PC-9 (cell line): ENCODE measurements at regions not wholly inside any gene's neighbourhood (a gene's known extent, or its start where the extent isn't known, plus 50 kb on each side); places are given as distances from the start of the nearest gene placed in this dataset.

ENCODE experiments used
- BruUV-seq: library from RNA; stranded (reverse); fragments of 400-500 nt; replicated peaks from 2 replicates; lab custom pipeline; 2021; lab: Mats Ljungman, UMichigan
- CTCF ChIA-PET: fragments of 300-600 bp; sonication (Branson Sonifier 250); formaldehyde crosslinking; loops from one replicate; lab custom pipeline; 2022; ENCODE audit warnings: antibody characterized with exemption; lab: Charles Lee
- POLR2A ChIA-PET: fragments of 300-600 bp; sonication (Branson Sonifier 250); formaldehyde crosslinking; loops from one replicate; lab custom pipeline; 2022; ENCODE audit warnings: antibody characterized with exemption; ENCODE audit not compliant: unreplicated experiment; lab: Charles Lee
- DNase-seq, 2 experiments: peaks; one replicate each; pipeline versions ENCODE4 v3.0.0 to v3.0.0-alpha.2; 2015 to 2022; ENCODE audit warnings: mixed read lengths in 1 of 2
- H2AFZ ChIP-seq: fragments of 200-600 bp; sonication (generic); 2 replicates; pipeline ENCODE4 v1.8.1; 2017; ENCODE audit warnings: antibody characterized with exemption
- H3F3A ChIP-seq: fragments of 200-600 bp; sonication (generic); 2 replicates; pipeline ENCODE4 v1.8.1; 2017; ENCODE audit warnings: antibody characterized with exemption, mild to moderate bottlenecking, low read depth; ENCODE audit not compliant: insufficient read depth
- H3K27ac ChIP-seq: fragments of 200-600 bp; sonication (generic); 2 replicates; pipeline ENCODE4 v1.6.1; 2016; ENCODE audit warnings: mixed run types
- H3K27me3 ChIP-seq: fragments of 200-600 bp; sonication (generic); 2 replicates; pipeline ENCODE4 v1.6.1; 2016; ENCODE audit warnings: low read depth, mixed run types; ENCODE audit not compliant: insufficient read depth
- H3K36me3 ChIP-seq: fragments of 200-600 bp; sonication (generic); 2 replicates; pipeline ENCODE4 v1.6.1; 2016; ENCODE audit warnings: low read depth, mixed run types
- H3K4me1 ChIP-seq: fragments of 200-600 bp; sonication (generic); replicated peaks from 2 replicates; pipeline ENCODE4 v1.6.1; 2016; ENCODE audit warnings: mixed run types; ENCODE audit not compliant: insufficient read depth
- H3K4me2 ChIP-seq: fragments of 200-600 bp; sonication (generic); 2 replicates; pipeline ENCODE4 v1.6.1; 2017; ENCODE audit warnings: mixed run types
- H3K4me3 ChIP-seq: fragments of 200-600 bp; sonication (generic); 2 replicates; pipeline ENCODE4 v1.6.1; 2016; ENCODE audit warnings: mixed run types
- H3K79me2 ChIP-seq: fragments of 200-600 bp; sonication (generic); 2 replicates; pipeline ENCODE4 v1.6.1; 2017; ENCODE audit warnings: low read depth, mixed run types
- H3K9me2 ChIP-seq: fragments of 200-600 bp; sonication (generic); 2 replicates; pipeline ENCODE4 v1.8.1; 2017; ENCODE audit warnings: mild to moderate bottlenecking; ENCODE audit not compliant: insufficient read depth
- H3K9me3 ChIP-seq: fragments of 200-600 bp; sonication (generic); 2 replicates; pipeline ENCODE4 v1.8.1; 2016; ENCODE audit warnings: low read depth; ENCODE audit not compliant: insufficient read depth
- H4K20me1 ChIP-seq: fragments of 200-600 bp; sonication (generic); 2 replicates; pipeline ENCODE4 v1.8.1; 2017; ENCODE audit not compliant: insufficient read depth
- EZH2 ChIP-seq: fragments of 200-600 bp; sonication (generic); IDR thresholded peaks from 2 replicates; pipeline ENCODE4 v1.8.0; 2017; ENCODE audit warnings: antibody characterized with exemption, low read depth
- intact Hi-C: fragments of 100-400 bp; cut with micrococcal nuclease; formaldehyde crosslinking; loops from one replicate; pipeline ENCODE4 v1.10.0; 2022; ENCODE audit not compliant: unreplicated experiment
- TF ChIP-seq, protein P1 (sequence below): fragments of 200-600 bp; sonication (generic); conservative IDR thresholded peaks from 2 replicates; pipeline ENCODE4 v1.6.1; 2017; ENCODE audit warnings: mixed run types, antibody characterized with exemption, mild to moderate bottlenecking, moderate library complexity

DNA sequence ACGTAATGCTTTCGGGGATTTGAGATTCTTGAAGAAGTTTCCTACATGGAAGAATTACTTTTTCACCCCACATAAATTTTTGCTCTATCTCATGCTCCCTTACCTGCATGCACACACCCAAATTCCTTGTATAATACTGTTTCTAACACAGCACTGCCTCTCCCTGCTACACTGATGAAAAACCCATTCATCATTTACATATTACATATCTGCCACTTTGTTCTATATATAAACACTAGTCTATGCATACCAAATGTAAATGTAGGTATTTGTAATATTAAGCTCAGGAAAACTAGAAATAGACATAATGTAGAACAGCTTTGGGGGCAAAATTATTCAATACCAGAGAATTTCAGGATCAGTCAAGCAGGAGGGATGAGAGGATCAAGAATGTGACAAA is 182.6 kb upstream of the SEMA6D start:
- CTCF ChIA-PET, result no interaction called here
- H4K20me1 ChIP-seq, result no peaks in the 10 kb centered on the region
- BruUV-seq, result no TSS peak
- H3K79me2 ChIP-seq, result no peaks in the 10 kb centered on the region
- H3F3A ChIP-seq, result no peaks in the 10 kb centered on the region
- no peak for DNase-seq
- no peak overlapping the region for H2AFZ ChIP-seq
- no peak overlapping the region for H3K4me3 ChIP-seq
- no peaks in the 10 kb centered on the region for H3K4me1 ChIP-seq
- no peak overlapping the region for H3K4me2 ChIP-seq
- H3K27me3 ChIP-seq, result no peaks in the 10 kb centered on the region
- no peaks in the 10 kb centered on the region for H3K9me2 ChIP-seq
- H3K9me3 ChIP-seq, result no peaks in the 10 kb centered on the region
- no peak overlapping the region for H3K27ac ChIP-seq
- POLR2A ChIA-PET, result no interaction called here
- intact Hi-C loops, result no loop called here
- H3K36me3 ChIP-seq, result no peaks in the 10 kb centered on the region
- TF ChIP-seq, protein P1, sequence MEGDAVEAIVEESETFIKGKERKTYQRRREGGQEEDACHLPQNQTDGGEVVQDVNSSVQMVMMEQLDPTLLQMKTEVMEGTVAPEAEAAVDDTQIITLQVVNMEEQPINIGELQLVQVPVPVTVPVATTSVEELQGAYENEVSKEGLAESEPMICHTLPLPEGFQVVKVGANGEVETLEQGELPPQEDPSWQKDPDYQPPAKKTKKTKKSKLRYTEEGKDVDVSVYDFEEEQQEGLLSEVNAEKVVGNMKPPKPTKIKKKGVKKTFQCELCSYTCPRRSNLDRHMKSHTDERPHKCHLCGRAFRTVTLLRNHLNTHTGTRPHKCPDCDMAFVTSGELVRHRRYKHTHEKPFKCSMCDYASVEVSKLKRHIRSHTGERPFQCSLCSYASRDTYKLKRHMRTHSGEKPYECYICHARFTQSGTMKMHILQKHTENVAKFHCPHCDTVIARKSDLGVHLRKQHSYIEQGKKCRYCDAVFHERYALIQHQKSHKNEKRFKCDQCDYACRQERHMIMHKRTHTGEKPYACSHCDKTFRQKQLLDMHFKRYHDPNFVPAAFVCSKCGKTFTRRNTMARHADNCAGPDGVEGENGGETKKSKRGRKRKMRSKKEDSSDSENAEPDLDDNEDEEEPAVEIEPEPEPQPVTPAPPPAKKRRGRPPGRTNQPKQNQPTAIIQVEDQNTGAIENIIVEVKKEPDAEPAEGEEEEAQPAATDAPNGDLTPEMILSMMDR, result no peak
- TF ChIP-seq EZH2, result no peak

DNA sequence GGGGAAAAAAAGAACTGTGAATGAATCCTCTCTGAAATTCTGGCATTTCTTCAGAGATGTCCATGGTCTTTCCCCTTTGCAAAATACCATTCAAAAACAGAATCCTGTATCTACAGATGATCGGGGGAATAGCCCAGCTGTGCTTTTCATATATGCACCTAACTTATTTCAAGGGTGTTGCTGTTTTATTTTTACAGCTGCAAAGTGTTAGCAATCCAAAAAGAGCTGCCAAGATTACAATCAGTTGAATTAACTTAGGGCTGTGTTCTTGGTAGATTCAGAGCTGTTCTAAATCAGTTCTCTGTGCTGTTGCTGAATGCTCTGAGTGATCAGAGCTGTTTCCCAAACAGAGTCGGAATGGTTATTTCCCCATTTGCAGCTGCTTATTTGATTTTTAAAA is 175.7 kb upstream of the SEMA6D start:
- no peak overlapping the region for H3K4me3 ChIP-seq
- H3K9me2 ChIP-seq, result no peaks in the 10 kb centered on the region
- H4K20me1 ChIP-seq, result no peaks in the 10 kb centered on the region
- no peak overlapping the region for H3K4me2 ChIP-seq
- intact Hi-C loops, result no loop called here
- ChIA-PET POLR2A (no interaction called here), CTCF (no interaction called here)
- H3K36me3 ChIP-seq, result no peaks in the 10 kb centered on the region
- H3K79me2 ChIP-seq, result no peaks in the 10 kb centered on the region
- H2AFZ ChIP-seq, result no peak overlapping the region
- BruUV-seq, result no TSS peak
- DNase-seq, result no peak
- TF ChIP-seq, protein P1, result no peak
- no peak for TF ChIP-seq EZH2
- H3K4me1 ChIP-seq, result no peaks in the 10 kb centered on the region
- no peaks in the 10 kb centered on the region for H3F3A ChIP-seq
- no peak overlapping the region for H3K27ac ChIP-seq
- no peaks in the 10 kb centered on the region for H3K9me3 ChIP-seq
- H3K27me3 ChIP-seq, result no peaks in the 10 kb centered on the region

DNA sequence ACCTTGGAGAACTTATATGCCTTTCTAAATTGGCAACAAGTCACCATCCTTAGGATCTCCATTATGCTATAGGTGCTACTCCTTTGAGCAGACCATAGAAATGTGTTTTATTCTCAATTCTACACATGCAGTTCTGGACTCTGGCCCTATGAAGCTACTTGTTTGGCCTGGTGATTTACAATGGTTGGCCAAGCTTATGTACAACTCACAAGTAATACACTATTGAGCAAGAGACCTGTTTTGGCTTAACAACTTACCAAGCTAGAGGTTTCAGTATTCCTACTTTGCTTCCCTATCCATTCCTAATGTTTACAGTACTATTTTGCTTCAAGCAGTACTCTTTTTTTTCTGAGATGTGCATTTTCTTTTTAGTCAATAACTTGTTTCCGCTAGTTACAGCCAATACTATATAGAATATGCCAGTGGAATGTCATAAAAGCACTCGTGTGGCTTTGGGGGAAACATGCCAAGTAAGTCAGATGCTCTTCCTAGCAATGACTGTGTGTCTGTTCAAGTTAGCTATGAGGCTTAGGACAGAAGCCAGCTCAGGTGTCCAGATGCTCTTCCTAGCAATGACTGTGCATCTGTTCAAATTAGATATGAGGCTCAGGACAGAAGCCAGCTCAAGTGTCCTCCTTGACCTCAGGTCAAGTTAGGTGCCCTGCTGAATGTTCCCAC is 174.9 kb upstream of the SEMA6D start:
- Histone ChIP-seq H3K9me2 (no peaks in the 10 kb centered on the region), H3F3A (no peaks in the 10 kb centered on the region), H3K4me3 (no peak overlapping the region), H3K4me2 (no peak overlapping the region), H3K36me3 (no peaks in the 10 kb centered on the region), H3K9me3 (no peaks in the 10 kb centered on the region), H2AFZ (no peak overlapping the region), H4K20me1 (no peaks in the 10 kb centered on the region), H3K4me1 (no peaks in the 10 kb centered on the region), H3K27ac (no peak overlapping the region), H3K79me2 (no peaks in the 10 kb centered on the region), H3K27me3 (no peaks in the 10 kb centered on the region)
- ChIA-PET CTCF (no interaction called here), POLR2A (interaction anchor here (0.6 kb wide), 1 partner anchor 1590 kb away, joined by 4 read pairs; no protein-coding TSS in a partner anchor)
- no peak for DNase-seq
- no TSS peak for BruUV-seq
- intact Hi-C loops, result no loop called here
- TF ChIP-seq, protein P1, result no peak
- no peak for TF ChIP-seq EZH2
